AG09319 (cell line): ENCODE measurements at regions not wholly inside any gene's neighbourhood (a gene's known extent, or its start where the extent isn't known, plus 50 kb on each side); places are given as distances from the start of the nearest gene placed in this dataset.
"Not testable (repeated sequence)": the region's sequence is repeated elsewhere in the genome, so short reads cannot be mapped to it uniquely, and the experiment has no call there.

Source experiments
- DNase-seq: peaks from one replicate; pipeline ENCODE4 v3.0.0-alpha.2; 2010; ENCODE audit warnings: low read depth; ENCODE audit errors: extremely low read depth
- CTCF ChIP-seq: IDR thresholded peaks from 2 replicates; pipeline ENCODE4 v1.5.1; 2011; ENCODE audit warnings: low read depth, mild to moderate bottlenecking, inconsistent platforms, low read length, moderate library complexity

GRCh38 chr2:62631160-62632085 lies 74.1 kb upstream of the EHBP1 start:
- DNase-seq, result no peak
- no peak for TF ChIP-seq CTCF

GRCh38 chr2:62630206-62630605 lies 75.3 kb upstream of the EHBP1 start:
- not testable (repeated sequence) for DNase-seq

- DNase-seq, result not testable (repeated sequence)
These were observed 76.2 kb upstream of the EHBP1 start for GRCh38 chr2:62629310-62629709.

- DNase-seq, result no peak
- no peak for TF ChIP-seq CTCF
These were observed 77.8 kb upstream of the EHBP1 start for GRCh38 chr2:62627667-62628066.

- DNase-seq, result no peak
- TF ChIP-seq CTCF, result no peak
These were observed 80.7 kb upstream of the EHBP1 start for GRCh38 chr2:62624855-62625254.

GRCh38 chr2:62616486-62616885 lies 89.0 kb upstream of the EHBP1 start:
- DNase-seq, result not testable (repeated sequence)

- DNase-seq, result no peak
These were observed 93.7 kb upstream of the EHBP1 start for GRCh38 chr2:62611854-62612253.

GRCh38 chr2:62605471-62605870 lies 99.5 kb upstream of the TMEM17 start:
- DNase-seq, result not testable (repeated sequence)

More at GRCh38 chr2:62611854-62612253, 93.7 kb upstream of the EHBP1 start:
- no peak for TF ChIP-seq CTCF

- TF ChIP-seq CTCF, result no peak
- DNase-seq, result no peak
These were observed 98.3 kb upstream of the TMEM17 start for GRCh38 chr2:62604336-62604735.
